B cell (primary cell): ENCODE measurements at regions not wholly inside any gene's neighbourhood (a gene's known extent, or its start where the extent isn't known, plus 50 kb on each side); places are given as distances from the start of the nearest gene placed in this dataset.

Experiments used
- CTCF ChIP-seq: fragments of 200-600 bp; IDR thresholded peaks from one replicate; pipeline ENCODE4 v1.8.0; 2022; ENCODE audit warnings: antibody characterized with exemption, mild to moderate bottlenecking
- EZH2 ChIP-seq: IDR thresholded peaks from 2 replicates; pipeline ENCODE4 v1.6.1; 2012; ENCODE audit warnings: borderline replicate concordance, low read depth, mild to moderate bottlenecking, moderate library complexity, low read length; ENCODE audit not compliant: insufficient read depth, poor library complexity, severe bottlenecking

- TF ChIP-seq CTCF: no peak
- TF ChIP-seq EZH2: no peak
Measured at GRCh38 chr13:61531383-61532065, 115.9 kb upstream of the PCDH20 start.
